ENCODE measurements at regions not wholly inside any gene's neighbourhood (a gene's known extent, or its start where the extent isn't known, plus 50 kb on each side); places are given as distances from the start of the nearest gene placed in this dataset.
"Not testable (repeated sequence)": the region's sequence is repeated elsewhere in the genome, so short reads cannot be mapped to it uniquely, and the experiment has no call there.

GRCh38 chr2:89234818-89235466 is 543.5 kb downstream of the RPIA start:
- H4K20me1 ChIP-seq (ENCODE audit: insufficient read depth); POLR2A ChIA-PET; H3K9me2 ChIP-seq (ENCODE audit: insufficient read depth); H3K9me3 ChIP-seq (ENCODE audit: control insufficient read depth in 1 of 2, insufficient read depth in 1 of 2, low read depth in 1 of 2, low read length in 2 of 2); H3K4me1 ChIP-seq (ENCODE audit: control insufficient read depth in 1 of 2, insufficient read depth in 2 of 2, low read length in 2 of 2); RAD21 ChIA-PET (ENCODE audit: low non-redundant PET in 1 of 2, low total read pairs in 2 of 2, uncharacterized antibody in 2 of 2, unreplicated experiment in 2 of 2); H3K27ac ChIP-seq (ENCODE audit: low read depth, low read length); H3K4me3 ChIP-seq (replicated peaks in 1 of 2; ENCODE audit: low read depth in 1 of 2, low read length in 2 of 2); ATAC-seq; H3K27me3 ChIP-seq (ENCODE audit: insufficient read depth, low read length); DNase-seq (ENCODE audit: low read depth, low spot score); H3K9ac ChIP-seq (ENCODE audit: low read length); H3K4me2 ChIP-seq (ENCODE audit: low read length); CTCF ChIA-PET; intact Hi-C loops (cut with micrococcal nuclease); H3K79me2 ChIP-seq (ENCODE audit: insufficient read depth, low read length); H3K36me3 ChIP-seq (ENCODE audit: control insufficient read depth in 1 of 2, insufficient read depth in 2 of 2, low read length in 2 of 2); H2AFZ ChIP-seq (ENCODE audit: low read depth, low read length, poor library complexity, severe bottlenecking); BruUV-seq (replicated peaks): not testable (repeated sequence)

- BruUV-seq (replicated peaks); H3K4me2 ChIP-seq (ENCODE audit: low read length); intact Hi-C loops (cut with micrococcal nuclease); H3K9me2 ChIP-seq (ENCODE audit: insufficient read depth); H3K9ac ChIP-seq (ENCODE audit: low read length); H3K36me3 ChIP-seq (ENCODE audit: control insufficient read depth in 1 of 2, insufficient read depth in 2 of 2, low read length in 2 of 2); H4K20me1 ChIP-seq (ENCODE audit: insufficient read depth); H3K4me3 ChIP-seq (replicated peaks in 1 of 2; ENCODE audit: low read depth in 1 of 2, low read length in 2 of 2); POLR2A ChIA-PET; CTCF ChIA-PET; H3K4me1 ChIP-seq (ENCODE audit: control insufficient read depth in 1 of 2, insufficient read depth in 2 of 2, low read length in 2 of 2); H2AFZ ChIP-seq (ENCODE audit: low read depth, low read length, poor library complexity, severe bottlenecking); ATAC-seq; RAD21 ChIA-PET (ENCODE audit: low non-redundant PET in 1 of 2, low total read pairs in 2 of 2, uncharacterized antibody in 2 of 2, unreplicated experiment in 2 of 2); H3K27ac ChIP-seq (ENCODE audit: low read depth, low read length); H3K27me3 ChIP-seq (ENCODE audit: insufficient read depth, low read length); DNase-seq (ENCODE audit: low read depth, low spot score); H3K79me2 ChIP-seq (ENCODE audit: insufficient read depth, low read length); H3K9me3 ChIP-seq (ENCODE audit: control insufficient read depth in 1 of 2, insufficient read depth in 1 of 2, low read depth in 1 of 2, low read length in 2 of 2): not testable (repeated sequence)
Measured at GRCh38 chr2:89236832-89237450, 545.5 kb downstream of the RPIA start.

GRCh38 chr2:89237783-89238182 is 546.3 kb downstream of the RPIA start:
- CTCF ChIA-PET = not testable (repeated sequence)

More at GRCh38 chr2:89237783-89238182, 546.3 kb downstream of the RPIA start:
- H3K79me2 ChIP-seq (ENCODE audit: insufficient read depth, low read length); H3K4me1 ChIP-seq (ENCODE audit: control insufficient read depth in 1 of 2, insufficient read depth in 2 of 2, low read length in 2 of 2); RAD21 ChIA-PET (ENCODE audit: low non-redundant PET in 1 of 2, low total read pairs in 2 of 2, uncharacterized antibody in 2 of 2, unreplicated experiment in 2 of 2); H3K27me3 ChIP-seq (ENCODE audit: insufficient read depth, low read length); H3K4me2 ChIP-seq (ENCODE audit: low read length); H3K27ac ChIP-seq (ENCODE audit: low read depth, low read length); H2AFZ ChIP-seq (ENCODE audit: low read depth, low read length, poor library complexity, severe bottlenecking); H3K9me2 ChIP-seq (ENCODE audit: insufficient read depth); H3K36me3 ChIP-seq (ENCODE audit: control insufficient read depth in 1 of 2, insufficient read depth in 2 of 2, low read length in 2 of 2); intact Hi-C loops (cut with micrococcal nuclease); DNase-seq (ENCODE audit: low read depth, low spot score); H4K20me1 ChIP-seq (ENCODE audit: insufficient read depth); ATAC-seq; H3K9ac ChIP-seq (ENCODE audit: low read length); H3K9me3 ChIP-seq (ENCODE audit: control insufficient read depth in 1 of 2, insufficient read depth in 1 of 2, low read depth in 1 of 2, low read length in 2 of 2); POLR2A ChIA-PET; H3K4me3 ChIP-seq (replicated peaks in 1 of 2; ENCODE audit: low read depth in 1 of 2, low read length in 2 of 2); BruUV-seq (replicated peaks): not testable (repeated sequence)

All from HCT116 (cell line).